Fibroblast of skin of left biceps (primary cell): ENCODE measurements at regions not wholly inside any gene's neighbourhood (a gene's known extent, or its start where the extent isn't known, plus 50 kb on each side); places are given as distances from the start of the nearest gene placed in this dataset.
"Not testable (repeated sequence)": the region's sequence is repeated elsewhere in the genome, so short reads cannot be mapped to it uniquely, and the experiment has no call there.

Experiments used
- DNase-seq, 2 experiments: peaks; one replicate each; pipeline ENCODE4 v3.0.0-alpha.2; 2013; ENCODE audit warnings: low read depth in 2 of 2

- no peak for DNase-seq
Observed at GRCh38 chr7:131802195-131802864, 245.9 kb upstream of the PODXL start.

- DNase-seq, result no peak
Observed at GRCh38 chr7:131800531-131800930, 244.1 kb upstream of the PODXL start.

DNA sequence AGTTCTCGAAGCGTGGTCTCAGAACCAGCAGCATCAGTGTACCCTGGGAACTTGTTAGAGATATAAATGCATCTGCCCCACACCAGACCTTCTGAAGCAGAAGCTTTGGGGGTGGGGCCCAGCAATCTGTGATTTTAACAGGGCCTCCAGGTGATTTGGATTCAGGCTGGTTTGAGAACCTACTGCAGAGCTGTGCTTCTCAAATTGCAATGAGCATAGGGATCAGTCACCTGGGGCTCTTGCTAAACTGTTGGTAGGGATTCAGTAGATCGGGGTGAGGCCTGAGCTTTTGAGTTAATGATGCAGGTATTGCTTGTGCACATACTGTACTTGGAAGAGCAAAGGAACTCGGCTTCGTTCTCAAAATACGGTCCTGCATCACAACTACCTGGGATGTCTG is 243.6 kb upstream of the PODXL start:
- no peak for DNase-seq

GRCh38 chr7:131797841-131798240 is 241.4 kb upstream of the PODXL start:
- DNase-seq, result no peak

GRCh38 chr7:131795400-131795799 is 239.0 kb upstream of the PODXL start:
- no peak for DNase-seq

- DNase-seq, result no peak
Observed at GRCh38 chr7:131792311-131792710, 235.9 kb upstream of the PODXL start.

GRCh38 chr7:131787101-131787500 is 230.7 kb upstream of the PODXL start:
- no peak for DNase-seq

- no peak for DNase-seq
Observed at GRCh38 chr7:131786204-131786603, 229.8 kb upstream of the PODXL start.

- no peak for DNase-seq
Observed at GRCh38 chr7:131778601-131779000, 222.2 kb upstream of the PODXL start.

DNA sequence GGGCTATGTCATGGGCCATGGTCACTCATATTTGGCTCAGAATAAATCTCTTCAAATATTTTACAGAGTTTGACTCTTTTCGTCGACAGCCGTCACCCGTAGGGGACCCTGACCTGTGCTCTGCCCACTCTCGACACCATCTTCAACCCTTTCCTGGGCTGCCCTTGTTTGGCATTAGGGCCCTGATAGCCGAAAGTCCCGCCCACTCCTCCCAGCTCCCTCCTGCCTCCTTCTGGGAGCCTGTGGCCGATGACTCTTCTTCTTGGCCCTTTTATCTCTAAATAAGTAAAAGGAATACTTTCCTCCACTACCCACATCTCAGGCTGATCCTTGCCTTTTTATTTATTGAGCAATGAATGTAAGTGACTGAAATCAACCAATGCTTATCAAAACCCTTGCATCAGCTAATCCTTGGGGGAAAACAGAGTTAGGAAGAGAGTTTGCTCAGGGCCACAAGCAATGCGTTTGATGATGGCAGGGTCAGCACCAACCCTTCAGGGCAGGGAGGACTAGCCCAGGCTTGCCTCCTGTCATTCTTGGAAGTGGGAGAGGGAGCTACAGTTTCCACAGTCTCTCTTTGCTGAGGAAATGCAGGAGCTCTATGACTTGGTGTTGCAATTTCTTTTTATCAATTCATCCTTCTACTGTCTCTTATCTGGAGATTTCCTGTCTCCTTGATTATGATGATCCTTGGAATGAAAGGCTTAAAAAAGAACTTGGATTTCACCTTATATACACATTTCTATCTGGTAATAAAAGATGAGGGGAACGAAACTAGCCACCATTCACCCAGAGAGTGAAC is 218.2 kb upstream of the PODXL start:
- DNase-seq, result no peak

GRCh38 chr7:131773413-131773812 is 217.0 kb upstream of the PODXL start:
- DNase-seq, result no peak

- DNase-seq, result no peak
Observed at GRCh38 chr7:131769241-131769640, 212.8 kb upstream of the PODXL start.

DNA sequence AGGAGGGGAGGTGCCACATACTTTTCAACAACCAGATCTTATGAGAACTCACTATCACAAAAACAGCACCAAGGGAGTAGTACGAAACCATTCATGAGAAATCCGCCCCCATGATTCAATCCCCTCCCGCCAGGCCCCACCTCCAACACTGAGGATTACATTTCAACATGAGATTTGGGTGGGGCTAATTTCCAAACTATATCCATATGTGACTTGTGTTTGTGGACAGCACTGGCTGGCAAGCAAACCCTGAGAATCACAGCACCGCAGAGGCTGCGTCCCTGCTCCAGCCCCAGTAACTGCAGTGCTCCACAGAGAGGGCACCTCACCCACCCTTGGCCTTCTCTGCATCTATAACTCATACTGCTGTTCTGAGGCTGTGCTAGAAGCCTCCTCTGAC is 211.2 kb upstream of the PODXL start:
- DNase-seq, result no peak

- DNase-seq, result no peak
Observed at GRCh38 chr7:131765575-131765974, 209.1 kb upstream of the PODXL start.

DNA sequence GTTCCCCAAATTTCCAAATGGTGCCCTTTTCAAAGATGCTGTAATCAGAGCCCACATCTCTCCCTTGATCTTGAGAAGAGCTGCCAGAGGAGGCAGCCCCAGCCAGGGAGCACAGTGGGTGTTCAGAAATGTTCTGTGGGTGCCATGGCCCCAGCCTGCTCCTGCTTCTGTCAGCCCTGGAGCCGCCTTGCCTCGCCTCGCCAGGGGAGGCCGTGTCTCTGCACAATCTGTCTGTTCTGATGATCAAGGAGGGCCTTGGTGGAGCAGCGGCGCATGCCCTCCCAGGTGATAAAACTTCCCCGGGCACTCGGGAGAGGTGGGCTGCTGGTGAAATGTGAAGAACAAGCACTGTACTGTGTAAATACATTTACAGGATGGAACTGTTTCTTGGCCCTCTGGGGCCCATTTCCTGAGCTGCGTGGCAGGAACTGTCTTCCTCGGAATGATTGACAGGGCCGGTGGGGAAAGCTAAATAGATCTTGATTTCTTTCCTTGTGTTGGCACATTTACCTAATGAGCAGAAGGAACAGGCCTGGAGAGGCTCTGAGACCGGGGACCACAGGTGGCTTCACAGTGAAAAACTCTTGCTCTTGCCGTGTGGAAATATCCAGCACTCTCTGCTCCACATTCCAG is 207.8 kb upstream of the PODXL start:
- no peak for DNase-seq

DNA sequence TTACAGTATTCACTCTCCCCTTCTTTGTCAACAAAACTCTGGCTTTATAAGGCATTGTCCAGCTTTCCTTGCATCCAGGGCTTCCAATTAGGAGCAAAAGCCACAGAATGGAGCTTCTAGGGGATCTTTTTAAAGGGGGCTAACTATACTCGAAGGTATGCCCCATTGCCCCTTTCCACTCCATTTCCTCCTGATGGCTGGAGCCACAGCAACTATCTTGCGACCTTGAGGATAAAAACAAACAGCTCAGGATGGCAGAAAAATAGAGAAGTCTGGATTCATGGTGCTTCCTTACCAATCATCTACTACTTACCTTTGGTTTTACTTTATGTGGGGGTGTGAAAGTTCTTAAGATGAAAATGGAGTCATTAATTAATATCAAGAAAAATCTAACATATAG is 206.3 kb upstream of the PODXL start:
- no peak for DNase-seq

DNA sequence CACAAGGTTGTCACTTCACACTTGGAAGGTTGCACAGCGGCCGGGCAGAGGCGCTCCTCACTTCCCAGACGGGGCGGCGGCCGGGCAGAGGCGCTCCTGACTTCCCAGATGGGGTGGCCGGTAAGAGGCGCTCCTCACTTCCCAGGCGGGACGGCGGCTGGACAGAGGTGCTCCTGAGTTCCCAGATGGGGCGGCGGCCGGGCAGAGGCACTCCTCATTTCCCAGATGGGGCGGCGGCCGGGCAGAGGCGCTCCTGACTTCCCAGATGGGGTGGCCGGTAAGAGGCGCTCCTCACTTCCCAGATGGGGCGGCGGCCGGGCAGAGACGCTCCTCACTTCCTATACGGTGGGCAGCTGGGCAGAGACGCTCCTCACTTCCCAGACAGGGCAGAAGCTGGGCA is 199.4 kb upstream of the PODXL start:
- not testable (repeated sequence) for DNase-seq

DNA sequence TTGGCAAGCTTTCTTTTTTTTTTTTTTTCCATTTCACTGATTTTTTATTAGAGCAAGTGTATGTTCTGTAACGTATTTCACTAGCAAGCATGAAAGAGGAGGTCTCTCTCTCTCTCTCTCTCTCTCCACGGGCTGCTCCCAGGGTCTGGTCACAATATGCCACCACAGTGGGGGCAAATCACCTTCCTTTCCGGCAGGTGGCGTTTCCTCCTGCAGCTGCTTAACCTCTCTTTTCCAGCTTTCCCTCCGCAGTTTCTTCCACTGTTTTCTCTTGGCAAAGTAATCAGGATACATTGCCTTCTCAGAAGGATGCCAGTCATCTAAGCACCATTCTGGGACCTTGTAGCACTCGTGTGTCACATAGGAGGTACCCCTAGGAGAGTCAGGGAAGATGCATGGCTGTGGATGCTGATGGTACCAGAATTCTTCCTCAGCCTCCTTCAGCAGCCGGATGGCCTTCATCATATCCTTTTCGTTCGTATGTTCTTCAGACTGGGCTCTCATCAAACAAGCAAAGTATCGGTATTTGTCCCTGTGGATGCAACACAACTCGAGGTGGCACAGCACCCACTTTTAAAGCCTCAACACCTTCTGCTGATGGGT is 197.3 kb upstream of the PODXL start:
- DNase-seq, result no peak

- no peak for DNase-seq
Observed at GRCh38 chr7:131747658-131748232, 191.3 kb upstream of the PODXL start.

- peak; percentile 5 to 6 for DNase-seq
Observed at GRCh38 chr7:131745390-131746248, 189.2 kb upstream of the PODXL start.

DNA sequence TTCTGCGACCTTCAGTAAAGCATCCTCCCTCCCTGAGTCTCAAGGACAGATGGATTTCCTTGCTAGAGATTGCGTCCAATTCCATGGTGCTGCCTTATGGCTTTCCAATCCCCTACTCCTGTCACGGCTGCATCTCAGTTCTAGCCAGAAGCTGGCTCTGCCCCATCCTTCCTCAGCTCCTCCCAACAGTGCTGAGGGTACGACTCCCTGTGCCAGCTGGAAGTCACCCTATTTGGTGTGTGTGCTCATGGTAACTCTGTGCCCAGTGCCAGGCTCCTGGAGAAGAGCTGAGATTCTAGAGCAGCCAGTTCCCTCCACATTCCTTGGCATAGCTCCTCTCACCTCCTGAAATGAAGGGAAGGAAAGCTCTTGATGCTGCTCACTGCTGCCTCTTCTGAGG is 185.0 kb upstream of the PODXL start:
- no peak for DNase-seq
